HG03520 (cell line): ENCODE measurements at regions not wholly inside any gene's neighbourhood (a gene's known extent, or its start where the extent isn't known, plus 50 kb on each side); places are given as distances from the start of the nearest gene placed in this dataset.

Experiments
- ATAC-seq: cut with Tn5 transposase; IDR thresholded peaks from one replicate; pipeline ENCODE4 v1.9.1; 2021; ENCODE audit warnings: mild to moderate bottlenecking, moderate library complexity; ENCODE audit not compliant: unreplicated experiment

GRCh38 chr17:15112846-15113617, 152.1 kb downstream of the PMP22 start:
- no peak for ATAC-seq

GRCh38 chr17:15109608-15110007, 155.5 kb downstream of the PMP22 start:
- no peak for ATAC-seq

- ATAC-seq: no peak
Observed at GRCh38 chr17:15108992-15109391, 156.1 kb downstream of the PMP22 start.

GRCh38 chr17:15106540-15106939, 158.6 kb downstream of the PMP22 start:
- no peak for ATAC-seq

GRCh38 chr17:15103785-15104184, 161.3 kb downstream of the PMP22 start:
- ATAC-seq: no peak

GRCh38 chr17:15101175-15101574, 164.0 kb downstream of the PMP22 start:
- ATAC-seq: no peak

GRCh38 chr17:15096511-15096910, 168.6 kb downstream of the PMP22 start:
- ATAC-seq: no peak

GRCh38 chr17:15095935-15096334, 169.2 kb downstream of the PMP22 start:
- ATAC-seq: no peak

GRCh38 chr17:15092762-15093161, 172.4 kb downstream of the PMP22 start:
- ATAC-seq: no peak

GRCh38 chr17:15092261-15092660, 172.9 kb downstream of the PMP22 start:
- ATAC-seq: no peak

GRCh38 chr17:15091825-15092224, 173.3 kb downstream of the PMP22 start:
- no peak for ATAC-seq

GRCh38 chr17:15090533-15090932, 174.6 kb downstream of the PMP22 start:
- no peak for ATAC-seq

GRCh38 chr17:15087946-15088345, 177.2 kb downstream of the PMP22 start:
- no peak for ATAC-seq

- ATAC-seq: no peak
Observed at GRCh38 chr17:15086776-15087295, 178.3 kb downstream of the PMP22 start.

- ATAC-seq: no peak
Observed at GRCh38 chr17:15085890-15086677, 179.0 kb downstream of the PMP22 start.

- no peak for ATAC-seq
Observed at GRCh38 chr17:15083225-15083624, 181.9 kb downstream of the PMP22 start.

- no peak for ATAC-seq
Observed at GRCh38 chr17:15081008-15081407, 184.1 kb downstream of the PMP22 start.

GRCh38 chr17:15078570-15078969, 186.6 kb downstream of the PMP22 start:
- no peak for ATAC-seq

- no peak for ATAC-seq
Observed at GRCh38 chr17:15076991-15077663, 188.0 kb downstream of the PMP22 start.

- no peak for ATAC-seq
Observed at GRCh38 chr17:15051933-15052332, 213.2 kb downstream of the PMP22 start.

- no peak for ATAC-seq
Observed at GRCh38 chr17:15049795-15050160, 215.3 kb downstream of the PMP22 start.
